Left lung (tissue), 4 donors: ENCODE measurements at regions not wholly inside any gene's neighbourhood (a gene's known extent, or its start where the extent isn't known, plus 50 kb on each side); places are given as distances from the start of the nearest gene placed in this dataset.

Experiments
- ATAC-seq: fragments of 200-7000 bp; cut with Tn5 transposase; one replicate; pipeline ENCODE4 v1.9.1; 2020; ENCODE audit warnings: moderate library complexity
- DNase-seq, 4 donors: peaks; one replicate each; pipeline ENCODE4 v3.0.0-alpha.2; 2013 to 2020
- H3K27ac ChIP-seq, 2 donors: fragments of 200-600 bp; sonication (generic) in 1 of 2; one replicate each; pipeline versions ENCODE4 v1.5.0 to v1.8.0; 2020 to 2021
- H3K27me3 ChIP-seq, 2 donors: fragments of 200-600 bp; sonication (generic) in 1 of 2; one replicate each; pipeline versions ENCODE4 v1.5.0 to v1.8.0; 2020 to 2021
- H3K36me3 ChIP-seq, 2 donors: fragments of 200-600 bp; sonication (generic) in 1 of 2; one replicate each; pipeline versions ENCODE4 v1.5.0 to v1.8.0; 2020 to 2021
- H3K4me1 ChIP-seq, 2 donors: fragments of 200-600 bp; one replicate each; pipeline ENCODE4 v1.8.0; 2021
- H3K4me3 ChIP-seq, 2 donors: fragments of 200-600 bp; sonication (generic) in 1 of 2; one replicate each; pipeline versions ENCODE4 v1.5.0 to v1.8.0; 2020 to 2021; ENCODE audit warnings: mild to moderate bottlenecking in 1 of 2
- H3K9me3 ChIP-seq, 2 donors: fragments of 200-600 bp; sonication (generic) in 1 of 2; one replicate each; pipeline versions ENCODE4 v1.5.0 to v1.8.0; 2020 to 2021
- intact Hi-C, 2 donors: fragments of 100-400 bp; cut with DNase I; formaldehyde crosslinking; loops; one replicate each; pipeline versions ENCODE4 v1.11.2 to v1.14.2; 2022
- TF ChIP-seq, protein P1 (sequence below), 2 donors: fragments of 200-600 bp; sonication (generic) in 1 of 2; IDR thresholded peaks; one replicate each; pipeline versions ENCODE4 v1.5.0 to v1.8.0; 2021; ENCODE audit warnings: antibody characterized with exemption in 2 of 2
- donor health status: DM: no; HTN: yes; CAD: no.
- donor health status: DM: no; HTN: no; CAD: no.

DNA sequence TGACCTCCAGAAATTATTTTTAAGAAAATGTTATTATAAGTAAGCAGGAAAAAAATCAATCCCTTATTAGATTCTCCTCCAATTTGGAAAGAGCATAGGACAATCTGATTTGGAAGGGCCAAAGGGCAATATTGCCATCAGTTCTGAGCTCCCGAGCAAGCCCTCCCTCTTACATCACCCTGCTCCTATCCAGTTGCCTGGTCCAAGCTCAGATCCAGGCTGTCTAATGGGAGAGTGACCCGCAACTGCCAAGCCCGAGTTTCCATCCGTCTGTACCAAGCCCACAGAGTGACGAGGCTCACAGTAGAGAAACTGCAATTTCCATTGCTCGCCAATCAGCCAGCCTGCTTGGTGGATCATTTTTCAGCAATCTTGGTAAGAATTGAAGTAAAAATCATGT lies 187.7 kb downstream of the MEX3B start:
- TF ChIP-seq, protein P1, sequence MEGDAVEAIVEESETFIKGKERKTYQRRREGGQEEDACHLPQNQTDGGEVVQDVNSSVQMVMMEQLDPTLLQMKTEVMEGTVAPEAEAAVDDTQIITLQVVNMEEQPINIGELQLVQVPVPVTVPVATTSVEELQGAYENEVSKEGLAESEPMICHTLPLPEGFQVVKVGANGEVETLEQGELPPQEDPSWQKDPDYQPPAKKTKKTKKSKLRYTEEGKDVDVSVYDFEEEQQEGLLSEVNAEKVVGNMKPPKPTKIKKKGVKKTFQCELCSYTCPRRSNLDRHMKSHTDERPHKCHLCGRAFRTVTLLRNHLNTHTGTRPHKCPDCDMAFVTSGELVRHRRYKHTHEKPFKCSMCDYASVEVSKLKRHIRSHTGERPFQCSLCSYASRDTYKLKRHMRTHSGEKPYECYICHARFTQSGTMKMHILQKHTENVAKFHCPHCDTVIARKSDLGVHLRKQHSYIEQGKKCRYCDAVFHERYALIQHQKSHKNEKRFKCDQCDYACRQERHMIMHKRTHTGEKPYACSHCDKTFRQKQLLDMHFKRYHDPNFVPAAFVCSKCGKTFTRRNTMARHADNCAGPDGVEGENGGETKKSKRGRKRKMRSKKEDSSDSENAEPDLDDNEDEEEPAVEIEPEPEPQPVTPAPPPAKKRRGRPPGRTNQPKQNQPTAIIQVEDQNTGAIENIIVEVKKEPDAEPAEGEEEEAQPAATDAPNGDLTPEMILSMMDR (IDR thresholded peaks at IDR 0.05) = no peak
- ATAC-seq = no peak

DNA sequence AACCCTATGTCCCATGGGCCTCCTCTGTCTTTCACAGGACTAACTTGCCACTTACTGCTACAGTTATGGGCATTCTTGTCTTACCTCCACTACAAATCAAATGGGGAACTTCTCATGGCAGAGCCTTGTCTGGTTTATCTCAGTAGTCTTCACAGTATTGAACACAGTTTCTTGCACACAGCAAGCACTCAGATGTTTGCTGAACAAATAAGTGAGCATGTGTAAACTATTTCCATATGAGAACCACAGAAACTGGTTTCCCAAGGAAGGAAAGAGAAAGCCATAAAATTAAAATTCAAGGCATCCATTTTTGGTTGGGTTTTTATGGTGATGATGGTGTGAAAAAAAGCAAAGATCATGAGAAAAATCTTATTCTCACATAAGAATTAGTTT lies 189.2 kb downstream of the MEX3B start:
- Histone ChIP-seq H3K4me1 (no peaks in the 10 kb centered on the region), H3K9me3 (no peaks in the 10 kb centered on the region), H3K4me3 (no peak overlapping the region), H3K27ac (no peak overlapping the region), H3K36me3 (no peaks in the 10 kb centered on the region), H3K27me3 (no peaks in the 10 kb centered on the region)
- ATAC-seq (no peak), DNase-seq (no peak)
- intact Hi-C loops = no loop called here
- TF ChIP-seq, protein P1 (IDR thresholded peaks at IDR 0.05) = no peak

More for the DNA sequence above, 187.7 kb downstream of the MEX3B start:
- Histone ChIP-seq H3K4me3 (no peak overlapping the region), H3K27me3 (no peaks in the 10 kb centered on the region), H3K27ac (no peak overlapping the region), H3K9me3 (no peaks in the 10 kb centered on the region), H3K4me1 (no peaks in the 10 kb centered on the region), H3K36me3 (no peaks in the 10 kb centered on the region)
- DNase-seq = no peak
- intact Hi-C loops = no loop called here

DNA sequence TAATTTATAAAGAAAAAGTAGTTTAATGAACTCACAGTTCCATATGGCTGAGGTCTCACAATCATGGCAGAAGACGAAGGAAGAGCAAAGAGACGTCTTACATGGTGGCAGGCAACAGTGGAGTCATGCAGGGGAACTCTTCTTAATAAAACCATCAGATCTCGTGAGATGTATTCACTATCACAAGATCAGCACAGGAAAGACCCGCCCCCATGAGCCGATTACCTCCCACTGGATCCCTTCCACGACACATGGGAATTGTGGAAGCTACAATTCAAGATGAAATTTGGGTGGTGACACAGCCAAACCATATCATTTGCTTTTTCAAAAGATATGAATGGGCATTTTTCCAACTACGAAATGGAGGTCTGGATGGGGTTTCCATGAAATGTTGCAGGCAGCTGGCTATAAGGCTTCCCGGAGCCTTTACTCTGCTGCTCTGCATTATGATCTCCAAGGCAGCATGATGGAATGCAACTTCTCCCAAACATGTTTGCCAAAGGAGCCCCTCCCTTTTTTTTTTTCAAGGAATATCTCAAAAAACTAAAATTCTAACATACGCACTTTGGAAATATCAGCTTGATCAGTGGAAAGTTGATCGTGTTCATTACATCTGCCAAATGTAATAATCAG lies 189.7 kb downstream of the MEX3B start:
- Histone ChIP-seq H3K27ac (no peak overlapping the region), H3K9me3 (no peaks in the 10 kb centered on the region), H3K27me3 (no peaks in the 10 kb centered on the region), H3K36me3 (no peaks in the 10 kb centered on the region), H3K4me1 (no peaks in the 10 kb centered on the region), H3K4me3 (no peak overlapping the region)
- TF ChIP-seq, protein P1 (IDR thresholded peaks at IDR 0.05) = no peak
- DNase-seq (no peak), ATAC-seq (no peak)
- intact Hi-C loops = no loop called here

DNA sequence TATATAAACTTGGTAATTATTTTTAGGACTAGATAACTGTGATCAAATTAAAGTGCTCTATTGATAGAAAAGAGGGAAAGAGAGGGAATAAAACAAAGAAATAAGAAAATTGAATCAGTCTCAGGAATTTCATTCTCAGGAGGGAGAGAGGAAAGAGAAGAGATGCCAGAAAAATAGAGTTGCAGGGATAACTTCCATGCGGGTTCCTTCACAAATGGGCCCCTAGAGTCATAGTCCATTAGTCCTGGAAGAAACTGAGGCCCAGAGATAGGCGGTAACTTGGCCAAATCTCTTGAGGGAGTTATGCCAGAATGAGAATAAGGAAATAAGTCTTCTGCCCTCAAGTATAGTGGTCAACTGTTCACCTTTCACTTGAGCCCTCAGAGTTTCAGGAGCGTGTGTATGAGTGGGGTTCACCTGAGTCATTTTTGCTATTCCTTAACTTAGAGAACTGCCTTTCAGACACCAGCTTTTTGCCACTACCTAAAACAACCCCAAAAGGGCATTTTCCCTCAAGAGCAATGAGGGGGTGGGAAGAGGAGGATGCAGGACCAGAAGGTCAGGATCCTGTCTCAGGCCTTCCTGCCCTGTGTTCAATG lies 192.6 kb downstream of the MEX3B start:
- intact Hi-C loops = no loop called here
- Histone ChIP-seq H3K36me3 (no peaks in the 10 kb centered on the region), H3K4me3 (no peak overlapping the region), H3K4me1 (no peaks in the 10 kb centered on the region), H3K27ac (no peak overlapping the region), H3K9me3 (no peaks in the 10 kb centered on the region), H3K27me3 (no peaks in the 10 kb centered on the region)
- DNase-seq = no peak
- ATAC-seq = no peak
- TF ChIP-seq, protein P1 (IDR thresholded peaks at IDR 0.05) = no peak

DNA sequence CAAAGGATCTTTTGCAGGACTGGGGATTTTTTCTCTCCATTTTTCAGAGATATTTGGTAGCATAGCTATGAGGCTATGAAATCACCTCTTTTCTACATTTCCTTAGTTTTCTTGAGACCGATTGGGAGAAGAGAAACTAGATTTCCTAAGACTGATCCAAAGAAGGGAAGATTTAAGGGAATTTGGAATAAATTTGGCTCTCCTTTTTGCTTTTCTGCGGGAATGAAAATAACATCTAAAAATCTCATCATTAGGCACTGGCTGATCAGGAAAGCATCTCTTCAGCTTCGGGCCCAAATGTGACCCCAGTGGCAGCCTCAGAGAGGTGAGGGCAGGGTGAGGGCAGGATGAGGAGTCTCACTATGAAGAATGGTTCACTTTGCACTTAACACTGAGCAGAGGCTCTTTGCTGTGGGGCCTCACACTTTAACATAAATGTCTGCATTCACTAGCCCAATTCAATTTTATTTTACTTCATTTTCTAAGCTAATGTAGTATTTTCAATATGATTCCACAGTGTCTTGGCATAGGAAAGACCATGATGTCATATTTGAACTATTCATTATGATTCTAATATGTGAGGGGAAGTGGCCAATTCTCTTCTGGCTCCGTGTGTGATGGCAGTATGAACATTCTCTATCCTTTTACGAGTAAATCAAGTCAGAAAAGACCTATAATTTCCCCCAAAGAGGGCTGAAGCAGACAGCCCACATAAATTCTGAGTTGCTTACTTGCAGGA lies 193.2 kb downstream of the MEX3B start:
- no peak overlapping the region for H3K27ac ChIP-seq

More for the DNA sequence above, 193.2 kb downstream of the MEX3B start:
- intact Hi-C loops = no loop called here
- Histone ChIP-seq H3K9me3 (no peaks in the 10 kb centered on the region), H3K4me3 (no peak overlapping the region), H3K27me3 (no peaks in the 10 kb centered on the region), H3K36me3 (no peaks in the 10 kb centered on the region), H3K4me1 (no peaks in the 10 kb centered on the region)
- peak in 1 of 4 donors; percentile 11 for DNase-seq
- TF ChIP-seq, protein P1 (IDR thresholded peaks at IDR 0.05) = no peak
- ATAC-seq = no peak
